Stimulated activated naive CD8-positive, alpha-beta T cell treated with anti-CD3 and anti-CD28 coated beads, Interleukin-15, Interleukin-2, amounts not matched to agents 100 ng/mL and 50 ng/mL, for 24 hours (primary cell): ENCODE measurements at regions not wholly inside any gene's neighbourhood (a gene's known extent, or its start where the extent isn't known, plus 50 kb on each side); places are given as distances from the start of the nearest gene placed in this dataset.
"Not testable (repeated sequence)": the region's sequence is repeated elsewhere in the genome, so short reads cannot be mapped to it uniquely, and the experiment has no call there.

Source experiments
- H3K27ac Mint-ChIP-seq: one replicate; pipeline ENCODE4 v1.8.0; 2021; ENCODE audit warnings: mild to moderate bottlenecking, mixed read lengths
- H3K27me3 Mint-ChIP-seq: one replicate; pipeline ENCODE4 v1.8.0; 2021; ENCODE audit warnings: mixed read lengths
- H3K36me3 Mint-ChIP-seq: one replicate; pipeline ENCODE4 v1.8.0; 2021; ENCODE audit warnings: low read depth, mixed read lengths
- H3K4me1 Mint-ChIP-seq: one replicate; pipeline ENCODE4 v1.8.0; 2021; ENCODE audit warnings: low read depth, mixed read lengths
- H3K4me3 Mint-ChIP-seq: one replicate; pipeline ENCODE4 v1.8.0; 2021; ENCODE audit warnings: mild to moderate bottlenecking, mixed read lengths
- H3K9me3 Mint-ChIP-seq: one replicate; pipeline ENCODE4 v1.8.0; 2021; ENCODE audit warnings: mixed read lengths

- no peak overlapping the region for H3K27ac Mint-ChIP-seq
- H3K27me3 Mint-ChIP-seq, result no peaks in the 10 kb centered on the region
- H3K4me3 Mint-ChIP-seq, result no peak overlapping the region
- H3K9me3 Mint-ChIP-seq, result peaks cover 4% of the 10 kb centered on the region
- H3K36me3 Mint-ChIP-seq, result no peaks in the 10 kb centered on the region
- no peaks in the 10 kb centered on the region for H3K4me1 Mint-ChIP-seq
These were observed 529.7 kb downstream of the TBC1D32 start for GRCh38 chr6:120804612-120805011.

DNA sequence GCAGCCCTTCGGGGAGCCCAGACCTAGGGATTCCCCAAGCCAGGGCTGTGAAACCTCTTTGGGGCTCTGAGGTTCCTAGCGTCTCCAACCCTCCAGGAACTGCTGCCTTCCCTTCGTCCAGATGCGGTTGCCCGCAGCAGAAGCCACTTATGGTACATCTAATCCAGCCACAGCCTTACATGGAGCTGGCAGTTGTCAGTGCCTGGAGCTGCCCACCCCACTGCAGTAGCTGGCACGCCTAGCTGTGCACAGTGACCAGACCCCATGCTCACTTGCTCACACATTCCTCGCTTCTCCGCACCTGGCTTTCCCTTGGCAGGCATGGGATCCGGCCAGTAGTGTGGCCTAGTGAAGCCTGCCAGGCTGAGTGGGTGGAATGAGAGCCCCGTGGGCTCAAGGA is 547.6 kb downstream of the TBC1D32 start:
- no peaks in the 10 kb centered on the region for H3K4me1 Mint-ChIP-seq
- H3K36me3 Mint-ChIP-seq, result no peaks in the 10 kb centered on the region
- H3K27me3 Mint-ChIP-seq, result no peaks in the 10 kb centered on the region
- H3K4me3 Mint-ChIP-seq, result no peak overlapping the region
- no peaks in the 10 kb centered on the region for H3K9me3 Mint-ChIP-seq
- no peak overlapping the region for H3K27ac Mint-ChIP-seq

GRCh38 chr6:120786256-120786655 is 548.0 kb downstream of the TBC1D32 start:
- Mint-ChIP-seq H3K4me3 (no peak overlapping the region), H3K27me3 (no peaks in the 10 kb centered on the region), H3K4me1 (no peaks in the 10 kb centered on the region), H3K27ac (no peak overlapping the region), H3K9me3 (no peaks in the 10 kb centered on the region), H3K36me3 (no peaks in the 10 kb centered on the region)

DNA sequence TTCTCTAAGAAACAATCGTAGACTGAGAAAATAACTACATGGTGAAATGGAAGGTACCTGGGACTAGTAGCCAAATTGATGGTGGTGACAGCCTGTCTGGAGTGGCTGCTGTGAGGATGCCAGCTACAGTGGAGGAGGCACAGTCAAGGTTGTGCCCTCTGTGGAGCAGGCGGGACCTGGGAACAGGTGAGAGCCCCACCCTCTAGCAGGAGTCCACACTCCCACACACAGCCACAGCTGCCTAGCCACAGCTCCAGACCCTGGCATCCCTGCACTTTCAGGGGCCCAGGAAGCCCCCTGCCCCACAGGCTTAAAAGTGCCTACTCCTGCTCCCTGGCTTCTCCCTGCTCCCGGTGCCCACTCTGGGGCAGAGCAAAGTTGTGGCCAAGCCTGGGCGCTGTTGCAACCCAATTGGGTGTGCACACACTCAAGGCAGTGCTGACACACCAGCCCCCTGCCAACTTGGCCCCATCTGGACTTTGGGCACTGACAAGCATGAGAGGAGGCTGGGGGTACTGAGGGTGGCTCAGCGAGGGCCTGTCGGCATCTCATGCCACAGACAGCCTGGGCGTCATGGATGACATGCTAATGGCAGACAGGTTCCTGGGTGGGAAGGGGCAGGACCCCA is 548.7 kb downstream of the TBC1D32 start:
- no peaks in the 10 kb centered on the region for H3K4me1 Mint-ChIP-seq
- no peaks in the 10 kb centered on the region for H3K36me3 Mint-ChIP-seq
- H3K27me3 Mint-ChIP-seq, result no peaks in the 10 kb centered on the region
- H3K9me3 Mint-ChIP-seq, result no peaks in the 10 kb centered on the region
- no peak overlapping the region for H3K27ac Mint-ChIP-seq
- H3K4me3 Mint-ChIP-seq, result no peak overlapping the region

GRCh38 chr6:120779441-120779840 is 554.8 kb downstream of the TBC1D32 start:
- no peaks in the 10 kb centered on the region for H3K9me3 Mint-ChIP-seq
- H3K36me3 Mint-ChIP-seq, result no peaks in the 10 kb centered on the region
- H3K27me3 Mint-ChIP-seq, result no peaks in the 10 kb centered on the region
- no peaks in the 10 kb centered on the region for H3K4me1 Mint-ChIP-seq
- no peak overlapping the region for H3K4me3 Mint-ChIP-seq
- no peak overlapping the region for H3K27ac Mint-ChIP-seq

- H3K27me3 Mint-ChIP-seq, result no peaks in the 10 kb centered on the region
- H3K27ac Mint-ChIP-seq, result no peak overlapping the region
- H3K4me3 Mint-ChIP-seq, result no peak overlapping the region
These were observed 558.6 kb downstream of the TBC1D32 start for GRCh38 chr6:120775698-120776097.

GRCh38 chr6:120774275-120774674 is 560.0 kb downstream of the TBC1D32 start:
- no peak overlapping the region for H3K4me3 Mint-ChIP-seq
- no peaks in the 10 kb centered on the region for H3K9me3 Mint-ChIP-seq
- H3K27ac Mint-ChIP-seq, result no peak overlapping the region
- no peaks in the 10 kb centered on the region for H3K36me3 Mint-ChIP-seq
- H3K27me3 Mint-ChIP-seq, result no peaks in the 10 kb centered on the region
- no peaks in the 10 kb centered on the region for H3K4me1 Mint-ChIP-seq

More at GRCh38 chr6:120775698-120776097, 558.6 kb downstream of the TBC1D32 start:
- Mint-ChIP-seq H3K4me1 (no peaks in the 10 kb centered on the region), H3K36me3 (no peaks in the 10 kb centered on the region), H3K9me3 (no peaks in the 10 kb centered on the region)

GRCh38 chr6:120771019-120771418 is 563.3 kb downstream of the TBC1D32 start:
- no peak overlapping the region for H3K4me3 Mint-ChIP-seq
- H3K4me1 Mint-ChIP-seq, result no peaks in the 10 kb centered on the region
- no peaks in the 10 kb centered on the region for H3K36me3 Mint-ChIP-seq
- H3K27me3 Mint-ChIP-seq, result no peaks in the 10 kb centered on the region
- H3K27ac Mint-ChIP-seq, result no peak overlapping the region
- H3K9me3 Mint-ChIP-seq, result no peaks in the 10 kb centered on the region

- no peak overlapping the region for H3K27ac Mint-ChIP-seq
- no peaks in the 10 kb centered on the region for H3K4me1 Mint-ChIP-seq
- H3K4me3 Mint-ChIP-seq, result no peak overlapping the region
- H3K27me3 Mint-ChIP-seq, result no peaks in the 10 kb centered on the region
- H3K9me3 Mint-ChIP-seq, result no peaks in the 10 kb centered on the region
- H3K36me3 Mint-ChIP-seq, result no peaks in the 10 kb centered on the region
These were observed 570.0 kb downstream of the TBC1D32 start for GRCh38 chr6:120764312-120764711.

DNA sequence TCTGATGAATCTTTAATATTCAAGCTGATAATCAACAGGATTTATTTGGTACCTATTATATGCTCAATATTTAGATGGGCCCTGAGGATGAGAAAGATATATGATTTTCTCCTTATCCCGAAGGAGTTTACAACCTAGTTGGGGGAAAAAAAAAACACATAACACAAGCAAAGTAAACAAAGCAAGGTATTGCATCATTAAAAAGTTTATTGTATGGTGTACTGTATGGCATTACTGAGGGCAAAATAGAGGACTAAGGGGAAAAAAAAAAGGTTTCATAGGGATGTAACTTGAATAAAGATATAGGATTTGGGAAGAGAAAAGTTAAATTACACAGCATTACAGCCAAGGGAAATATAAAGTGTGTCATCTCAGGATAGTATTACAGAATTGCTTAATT is 574.7 kb downstream of the TBC1D32 start:
- no peaks in the 10 kb centered on the region for H3K36me3 Mint-ChIP-seq
- H3K9me3 Mint-ChIP-seq, result peaks cover 3% of the 10 kb centered on the region
- no peaks in the 10 kb centered on the region for H3K27me3 Mint-ChIP-seq
- H3K4me3 Mint-ChIP-seq, result no peak overlapping the region
- H3K27ac Mint-ChIP-seq, result no peak overlapping the region
- H3K4me1 Mint-ChIP-seq, result no peaks in the 10 kb centered on the region

GRCh38 chr6:120748574-120748973 is 585.7 kb downstream of the TBC1D32 start:
- not testable (repeated sequence) for H3K9me3 Mint-ChIP-seq, H3K4me1 Mint-ChIP-seq, H3K4me3 Mint-ChIP-seq

GRCh38 chr6:120736740-120737139 is 597.5 kb downstream of the TBC1D32 start:
- H3K4me1 Mint-ChIP-seq, result no peaks in the 10 kb centered on the region
- no peak overlapping the region for H3K4me3 Mint-ChIP-seq
- no peaks in the 10 kb centered on the region for H3K9me3 Mint-ChIP-seq

More at GRCh38 chr6:120748574-120748973, 585.7 kb downstream of the TBC1D32 start:
- H3K27ac Mint-ChIP-seq, H3K27me3 Mint-ChIP-seq, H3K36me3 Mint-ChIP-seq: not testable (repeated sequence)

GRCh38 chr6:120735641-120736040 is 598.6 kb downstream of the TBC1D32 start:
- H3K4me1 Mint-ChIP-seq, result no peaks in the 10 kb centered on the region
- H3K4me3 Mint-ChIP-seq, result no peak overlapping the region
- no peaks in the 10 kb centered on the region for H3K36me3 Mint-ChIP-seq
- H3K9me3 Mint-ChIP-seq, result no peaks in the 10 kb centered on the region
- no peak overlapping the region for H3K27ac Mint-ChIP-seq
- H3K27me3 Mint-ChIP-seq, result no peaks in the 10 kb centered on the region

More at GRCh38 chr6:120736740-120737139, 597.5 kb downstream of the TBC1D32 start:
- no peak overlapping the region for H3K27ac Mint-ChIP-seq
- no peaks in the 10 kb centered on the region for H3K27me3 Mint-ChIP-seq
- H3K36me3 Mint-ChIP-seq, result no peaks in the 10 kb centered on the region

DNA sequence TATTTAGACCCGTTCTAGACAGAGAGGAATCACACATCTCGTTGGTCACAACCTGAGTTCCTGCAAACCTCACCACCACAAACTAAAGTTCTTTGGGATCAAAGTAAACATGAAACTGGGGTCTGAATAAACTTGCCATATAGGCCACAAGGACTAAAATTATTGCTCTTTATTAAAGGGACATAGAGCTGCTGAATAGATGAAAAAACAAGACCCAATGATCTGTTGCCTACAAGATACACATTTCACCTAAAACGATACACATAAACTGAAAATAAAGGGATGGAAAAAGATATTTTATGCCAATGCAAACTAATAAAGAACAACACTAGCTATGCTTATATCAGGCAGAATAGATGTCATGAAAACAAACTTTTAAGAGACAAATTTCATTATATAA is 623.0 kb downstream of the TBC1D32 start:
- Mint-ChIP-seq H3K4me3 (no peak overlapping the region), H3K27ac (no peak overlapping the region)

GRCh38 chr6:120700001-120700400 is 634.3 kb downstream of the TBC1D32 start:
- Mint-ChIP-seq H3K36me3 (no peaks in the 10 kb centered on the region), H3K27me3 (no peaks in the 10 kb centered on the region), H3K4me1 (no peaks in the 10 kb centered on the region), H3K4me3 (no peak overlapping the region), H3K27ac (no peak overlapping the region), H3K9me3 (peaks cover 2% of the 10 kb centered on the region)

More for the DNA sequence above, 623.0 kb downstream of the TBC1D32 start:
- no peaks in the 10 kb centered on the region for H3K4me1 Mint-ChIP-seq
- H3K27me3 Mint-ChIP-seq, result no peaks in the 10 kb centered on the region
- H3K36me3 Mint-ChIP-seq, result no peaks in the 10 kb centered on the region
- H3K9me3 Mint-ChIP-seq, result peaks cover 18% of the 10 kb centered on the region

GRCh38 chr6:120686492-120686891 is 647.8 kb downstream of the TBC1D32 start:
- no peaks in the 10 kb centered on the region for H3K27me3 Mint-ChIP-seq
- no peaks in the 10 kb centered on the region for H3K9me3 Mint-ChIP-seq
- H3K27ac Mint-ChIP-seq, result no peak overlapping the region
- H3K4me3 Mint-ChIP-seq, result no peak overlapping the region
- no peaks in the 10 kb centered on the region for H3K4me1 Mint-ChIP-seq
- H3K36me3 Mint-ChIP-seq, result no peaks in the 10 kb centered on the region
